GM21360 (cell line): ENCODE measurements at regions not wholly inside any gene's neighbourhood (a gene's known extent, or its start where the extent isn't known, plus 50 kb on each side); places are given as distances from the start of the nearest gene placed in this dataset.

Source experiments
- ATAC-seq: cut with Tn5 transposase; IDR thresholded peaks from one replicate; pipeline ENCODE4 v1.9.1; 2021; ENCODE audit warnings: mild to moderate bottlenecking, moderate library complexity; ENCODE audit not compliant: unreplicated experiment

GRCh38 chr12:75908961-75909605 is 122.5 kb downstream of the PHLDA1 start:
- no peak for ATAC-seq

GRCh38 chr12:75905922-75906321 is 125.7 kb downstream of the PHLDA1 start:
- no peak for ATAC-seq

GRCh38 chr12:75900781-75901254 is 130.8 kb downstream of the PHLDA1 start:
- ATAC-seq: no peak

GRCh38 chr12:75900226-75900625 is 131.3 kb downstream of the PHLDA1 start:
- no peak for ATAC-seq

GRCh38 chr12:75894965-75895754 is 136.4 kb downstream of the PHLDA1 start:
- ATAC-seq: no peak

DNA sequence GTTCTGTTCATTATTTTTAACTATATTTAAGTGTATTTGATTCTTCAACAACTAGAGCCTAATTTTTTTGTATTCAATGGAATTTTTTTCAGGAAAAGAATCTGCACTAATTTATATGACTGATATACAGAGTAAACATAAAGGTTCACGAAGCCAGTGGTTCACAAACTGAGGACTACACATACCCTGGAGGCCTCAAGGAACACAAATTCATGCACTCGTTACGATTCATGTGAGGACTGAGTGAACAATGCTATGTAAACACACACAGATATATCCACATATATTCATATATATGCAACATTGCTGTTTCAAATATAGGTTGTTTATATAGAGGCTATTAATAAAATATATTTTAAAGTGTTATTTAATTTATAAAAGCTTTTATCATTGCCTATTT is 137.8 kb downstream of the PHLDA1 start:
- no peak for ATAC-seq

- ATAC-seq: no peak
Measured at GRCh38 chr12:75892731-75893408, 138.7 kb downstream of the PHLDA1 start.

DNA sequence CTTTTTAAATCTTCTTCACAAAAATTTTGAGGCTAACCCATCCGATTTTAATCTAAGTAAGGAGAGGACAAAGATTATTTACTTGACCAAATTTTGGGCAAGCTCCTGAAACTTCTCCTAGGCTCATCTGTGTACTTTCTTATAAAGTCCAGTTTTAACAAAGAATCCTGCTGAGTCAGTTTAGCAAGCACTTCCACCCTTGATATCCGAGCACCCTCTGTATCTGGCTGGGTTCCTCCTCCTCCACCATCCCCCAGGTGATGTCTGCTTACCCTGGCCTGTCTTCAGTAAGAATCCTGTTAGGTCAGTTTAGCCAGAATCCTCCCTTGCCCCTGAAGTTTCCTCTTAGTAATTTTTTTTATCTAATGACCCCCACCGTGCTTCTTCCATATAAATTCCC is 140.5 kb downstream of the PHLDA1 start:
- ATAC-seq: no peak

GRCh38 chr12:75890660-75891059 is 140.9 kb downstream of the PHLDA1 start:
- no peak for ATAC-seq

GRCh38 chr12:75890141-75890540 is 141.4 kb downstream of the PHLDA1 start:
- ATAC-seq: no peak

GRCh38 chr12:75888874-75889613 is 142.5 kb downstream of the PHLDA1 start:
- ATAC-seq: no peak

GRCh38 chr12:75888399-75888798 is 143.2 kb downstream of the PHLDA1 start:
- no peak for ATAC-seq

- no peak for ATAC-seq
Measured at GRCh38 chr12:75887979-75888378, 143.6 kb downstream of the PHLDA1 start.

- no peak for ATAC-seq
Measured at GRCh38 chr12:75884465-75884985, 147.1 kb downstream of the PHLDA1 start.

GRCh38 chr12:75883241-75883640 is 148.3 kb downstream of the PHLDA1 start:
- ATAC-seq: no peak

DNA sequence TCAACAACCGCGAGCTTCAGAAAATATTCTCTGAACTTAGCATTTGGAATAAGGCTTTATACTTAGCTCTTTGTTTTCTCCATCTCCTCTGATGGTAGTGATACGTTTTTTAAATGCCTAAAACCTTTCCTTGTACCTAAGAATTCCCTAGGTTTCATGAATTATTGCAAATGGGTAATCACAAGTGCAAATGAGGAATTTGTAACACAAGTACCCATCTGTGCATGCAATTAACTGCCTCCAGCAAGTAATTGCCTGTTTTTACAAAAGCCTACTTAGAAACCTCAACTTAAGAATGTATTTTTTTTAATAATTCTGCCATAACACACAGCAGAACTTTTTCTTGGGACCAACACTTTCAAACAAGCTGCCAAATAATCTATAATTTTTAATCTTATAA is 149.2 kb downstream of the PHLDA1 start:
- ATAC-seq: no peak

- no peak for ATAC-seq
Measured at GRCh38 chr12:75881920-75882319, 149.7 kb downstream of the PHLDA1 start.

GRCh38 chr12:75877763-75878621 is 153.6 kb downstream of the PHLDA1 start:
- ATAC-seq: no peak

GRCh38 chr12:75876832-75877762 is 154.5 kb downstream of the PHLDA1 start:
- no peak for ATAC-seq
